GM18951 (cell line): ENCODE measurements at regions not wholly inside any gene's neighbourhood (a gene's known extent, or its start where the extent isn't known, plus 50 kb on each side); places are given as distances from the start of the nearest gene placed in this dataset.

ENCODE experiments used
- POLR2A ChIP-seq: IDR thresholded peaks from 4 replicates; pipeline ENCODE4 v1.6.1; 2011; ENCODE audit warnings: mild to moderate bottlenecking; ENCODE audit not compliant: insufficient read length, insufficient read depth; ENCODE audit errors: extremely low read depth
- in situ Hi-C: fragments of 300-500 bp; cut with MboI; formaldehyde crosslinking; loops from one replicate; pipeline ENCODE4 v1.12.0; 2022; ENCODE audit warnings: low sequenced_read_pairs, mixed read lengths, inconsistent platforms; ENCODE audit not compliant: unreplicated experiment

GRCh38 chr10:36057180-36057579 lies 415.1 kb upstream of the FZD8 start:
- no peak for TF ChIP-seq POLR2A
- in situ Hi-C loops, result no loop called here

- TF ChIP-seq POLR2A, result no peak
- in situ Hi-C loops, result no loop called here
Measured at GRCh38 chr10:36053775-36054174, 411.7 kb upstream of the FZD8 start.

DNA sequence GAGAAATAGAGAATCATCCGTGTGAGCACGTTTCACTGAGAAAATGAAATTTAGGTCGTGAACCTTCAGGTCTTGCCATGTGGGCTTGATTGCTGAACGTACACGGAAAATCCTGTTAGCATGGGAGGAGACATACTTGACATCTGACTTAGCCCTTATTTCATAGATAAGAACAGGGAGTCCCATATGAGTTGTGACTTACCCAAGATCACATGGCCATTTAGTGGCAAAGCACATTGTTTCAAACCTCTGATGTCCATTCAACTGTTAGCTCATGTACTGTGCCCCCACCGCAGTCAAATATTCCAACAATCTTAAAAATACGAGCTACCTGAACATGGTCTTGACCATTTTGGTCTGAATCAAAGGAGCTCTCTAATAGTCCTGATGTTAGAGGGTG lies 411.2 kb upstream of the FZD8 start:
- in situ Hi-C loops, result no loop called here
- no peak for TF ChIP-seq POLR2A

DNA sequence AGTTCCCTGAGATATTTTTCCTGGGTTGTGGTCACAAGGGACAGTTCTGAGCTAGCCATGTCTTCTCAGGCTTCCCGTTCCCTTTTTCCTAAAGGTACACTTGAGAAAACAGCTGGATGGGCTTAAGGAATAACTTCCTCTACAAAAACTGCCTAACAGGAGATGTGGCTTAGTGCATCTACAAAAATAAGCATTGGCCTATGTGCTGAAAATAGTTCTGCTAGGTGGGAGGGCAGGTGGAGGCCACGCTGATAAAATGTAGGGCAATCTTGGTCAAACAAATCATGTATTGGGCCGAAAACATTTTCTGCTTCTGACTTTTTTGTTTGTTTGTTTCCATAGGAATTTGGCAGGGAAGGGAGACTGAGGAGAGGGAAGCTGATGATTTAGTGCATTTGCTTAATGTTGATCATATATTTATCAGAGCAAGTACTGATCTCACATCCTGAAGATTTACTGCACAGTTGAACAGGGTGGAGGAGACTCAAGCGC lies 409.4 kb upstream of the FZD8 start:
- no peak for TF ChIP-seq POLR2A

DNA sequence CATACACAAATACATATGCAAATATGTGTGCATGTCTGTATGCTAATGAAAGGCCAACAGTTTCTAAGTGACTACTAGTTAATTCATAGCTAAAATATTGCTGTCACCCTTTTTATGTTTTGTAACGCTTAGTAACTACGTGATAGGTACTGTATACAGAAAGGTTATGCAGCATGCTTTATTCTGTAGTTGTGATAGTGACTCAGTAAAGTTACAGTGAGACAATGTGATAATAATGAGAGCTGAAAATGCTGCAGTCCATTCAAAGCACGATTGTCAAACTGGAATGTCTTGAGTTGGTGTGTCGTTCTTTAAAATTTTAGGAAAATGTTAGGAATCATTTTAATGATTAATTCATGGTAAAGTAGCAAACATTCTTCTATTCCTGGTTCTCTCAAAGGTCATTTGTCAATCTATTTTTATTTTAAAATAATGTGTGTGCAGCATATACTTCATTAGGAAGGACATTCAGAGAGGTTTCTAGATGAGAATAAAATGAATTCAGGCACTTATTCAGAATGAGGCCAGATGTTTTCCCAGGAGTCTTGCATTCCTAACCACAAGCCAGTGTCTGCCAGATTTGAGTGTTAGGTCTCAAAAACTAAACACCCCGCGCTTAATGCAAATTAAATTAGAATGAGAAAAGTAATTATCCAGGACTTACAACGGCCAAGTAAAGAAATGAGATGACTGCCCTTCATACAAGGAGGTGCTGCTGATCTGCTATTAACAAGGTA lies 408.8 kb upstream of the FZD8 start:
- TF ChIP-seq POLR2A, result no peak
- in situ Hi-C loops, result no loop called here

More for the DNA sequence above, 409.4 kb upstream of the FZD8 start:
- in situ Hi-C loops, result no loop called here

- in situ Hi-C loops, result no loop called here
- no peak for TF ChIP-seq POLR2A
Measured at GRCh38 chr10:36048780-36049179, 406.7 kb upstream of the FZD8 start.

DNA sequence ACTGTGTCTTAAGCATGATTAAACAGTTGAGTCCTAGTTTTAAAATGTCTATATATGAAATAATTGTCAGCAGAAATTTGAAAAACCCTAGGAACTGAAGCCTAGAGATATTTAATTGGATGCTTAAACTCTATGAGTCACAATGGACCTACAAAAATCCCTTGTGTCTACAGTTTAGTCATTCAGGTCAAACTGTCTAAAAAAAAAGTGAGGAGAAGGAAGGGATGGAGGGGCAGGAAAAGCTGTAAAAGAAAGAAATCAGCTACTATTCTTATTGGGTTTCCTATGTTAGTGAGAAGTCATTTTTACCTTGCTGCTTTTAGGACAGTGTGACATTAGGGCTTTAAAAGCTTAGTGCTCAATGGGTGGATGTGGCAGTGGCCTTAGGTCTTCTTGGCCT lies 406.1 kb upstream of the FZD8 start:
- no peak for TF ChIP-seq POLR2A
- in situ Hi-C loops, result no loop called here

GRCh38 chr10:36042135-36042534 lies 400.0 kb upstream of the FZD8 start:
- in situ Hi-C loops, result no loop called here
- TF ChIP-seq POLR2A, result no peak

DNA sequence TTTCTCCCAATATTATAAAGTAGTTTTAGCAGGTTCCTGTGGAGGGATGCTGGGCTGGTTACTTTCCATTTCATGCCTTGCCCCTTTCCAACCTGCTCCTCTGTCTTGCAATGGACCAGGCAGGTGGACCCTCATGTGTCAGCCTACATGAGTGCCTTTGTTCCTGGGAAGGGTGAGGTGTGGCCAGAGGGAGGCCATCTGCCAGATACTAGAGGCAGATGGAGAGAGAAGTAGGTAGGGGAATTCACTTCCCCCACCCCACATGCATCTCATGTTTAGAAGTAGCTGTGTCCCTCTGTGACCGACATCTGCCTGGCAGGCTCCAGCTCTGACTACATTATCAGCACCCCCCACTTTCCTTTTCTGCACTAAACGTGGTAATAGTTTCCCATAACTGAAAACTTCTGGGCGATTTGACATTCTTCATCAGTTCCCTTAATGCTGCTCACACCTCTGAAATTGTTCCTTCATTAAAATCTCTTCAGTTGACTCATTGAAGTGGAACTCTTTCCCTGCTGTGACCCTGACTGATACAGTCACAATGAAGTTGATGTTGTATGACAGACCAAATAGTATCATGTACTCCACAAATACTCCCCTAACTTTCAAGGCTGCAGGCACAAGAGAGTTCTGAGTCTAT lies 396.3 kb upstream of the FZD8 start:
- no peak for TF ChIP-seq POLR2A
- in situ Hi-C loops, result no loop called here

DNA sequence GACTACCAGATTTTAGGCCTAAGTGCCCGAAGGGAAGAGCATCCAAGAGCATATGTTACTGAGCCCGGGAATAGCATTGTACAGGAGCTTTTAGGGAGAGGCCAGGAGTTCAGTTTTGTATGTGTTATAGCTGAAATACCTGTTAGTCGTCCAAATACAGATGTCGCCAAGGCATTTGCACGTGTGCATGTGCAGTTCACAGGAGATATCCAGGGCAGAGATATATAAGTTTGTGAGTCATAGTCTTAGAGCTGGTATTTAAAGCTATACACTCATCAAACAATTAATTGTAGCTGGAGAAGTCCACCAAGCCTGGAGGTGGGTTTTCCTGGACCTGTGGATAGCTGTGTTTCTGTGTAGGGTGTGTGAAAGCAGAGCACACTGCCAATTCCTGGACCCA lies 394.0 kb upstream of the FZD8 start:
- in situ Hi-C loops, result no loop called here
- no peak for TF ChIP-seq POLR2A

DNA sequence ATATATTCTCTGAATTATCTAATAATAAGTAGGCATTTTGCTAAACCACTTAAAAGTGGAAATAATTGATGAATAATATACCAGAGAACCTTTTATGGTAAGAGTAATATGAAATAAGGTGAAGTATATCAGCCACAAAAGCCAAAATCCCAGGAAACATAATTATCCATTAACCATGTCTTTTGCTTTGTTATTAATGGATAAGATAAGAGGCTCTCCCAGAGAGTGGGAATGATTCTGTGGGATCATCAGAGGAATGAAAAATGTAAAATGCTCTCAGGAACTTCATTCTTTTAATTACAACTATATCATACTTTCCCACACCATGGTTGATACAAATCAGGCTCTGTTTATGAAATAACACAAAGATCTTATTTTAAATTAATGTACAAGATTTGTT lies 391.7 kb upstream of the FZD8 start:
- TF ChIP-seq POLR2A, result no peak
- in situ Hi-C loops, result no loop called here

- in situ Hi-C loops, result no loop called here
- no peak for TF ChIP-seq POLR2A
Measured at GRCh38 chr10:36030516-36030915, 388.4 kb upstream of the FZD8 start.

- in situ Hi-C loops, result no loop called here
- TF ChIP-seq POLR2A, result no peak
Measured at GRCh38 chr10:36026656-36027390, 384.7 kb upstream of the FZD8 start.
